NCI-H2196 (cell line): ENCODE measurements at regions not wholly inside any gene's neighbourhood (a gene's known extent, or its start where the extent isn't known, plus 50 kb on each side); places are given as distances from the start of the nearest gene placed in this dataset.
"Not testable (repeated sequence)": the region's sequence is repeated elsewhere in the genome, so short reads cannot be mapped to it uniquely, and the experiment has no call there.

Source experiments
- DNase-seq: peaks from one replicate; lab custom pipeline; 2025; ENCODE audit not compliant: unreplicated experiment; lab: John Stamatoyannopoulos, UW

- no peak for DNase-seq
These were observed 446.4 kb upstream of the PTGER4 start for GRCh38 chr5:40233268-40233667.

DNA sequence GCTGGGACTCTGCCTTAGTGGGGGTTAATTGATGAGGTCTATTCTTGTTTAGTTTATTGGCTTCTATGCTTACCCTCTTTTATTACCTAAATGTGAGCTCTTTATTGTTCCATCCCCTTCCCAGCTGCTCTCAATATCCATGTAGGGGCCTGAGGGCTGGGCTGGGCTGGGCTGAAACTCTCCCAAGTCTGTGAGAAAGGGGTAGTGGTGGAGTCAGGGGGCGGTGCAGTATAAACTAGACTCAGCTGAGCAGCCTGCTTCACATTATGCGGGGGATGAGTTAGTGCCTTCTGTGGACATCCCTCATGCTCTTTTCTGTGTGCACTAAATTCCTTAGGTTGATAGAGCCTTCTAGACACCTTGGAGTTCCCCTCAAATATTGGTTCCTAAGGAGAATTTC, 451.8 kb upstream of the PTGER4 start:
- no peak for DNase-seq

- no peak for DNase-seq
These were observed 452.3 kb upstream of the PTGER4 start for GRCh38 chr5:40227366-40227765.

DNA sequence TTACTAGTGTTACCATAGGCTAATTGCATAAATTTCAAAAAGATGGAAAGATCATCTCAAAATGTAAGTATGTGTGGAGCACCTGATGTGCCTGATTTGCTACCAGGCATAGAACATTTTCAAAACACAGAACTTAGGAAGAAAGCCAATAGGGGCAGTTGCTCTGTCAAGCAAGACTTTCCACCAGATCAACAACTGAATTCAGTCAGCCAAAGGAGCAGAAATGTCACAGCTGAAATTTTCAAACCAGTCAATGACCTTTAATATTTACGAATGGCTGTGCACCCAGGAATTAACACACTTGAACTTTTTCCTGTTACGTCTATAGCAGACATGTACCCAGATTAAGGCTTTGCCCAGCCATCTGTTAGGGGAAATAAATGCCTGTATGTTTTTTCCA, 452.8 kb upstream of the PTGER4 start:
- no peak for DNase-seq

DNA sequence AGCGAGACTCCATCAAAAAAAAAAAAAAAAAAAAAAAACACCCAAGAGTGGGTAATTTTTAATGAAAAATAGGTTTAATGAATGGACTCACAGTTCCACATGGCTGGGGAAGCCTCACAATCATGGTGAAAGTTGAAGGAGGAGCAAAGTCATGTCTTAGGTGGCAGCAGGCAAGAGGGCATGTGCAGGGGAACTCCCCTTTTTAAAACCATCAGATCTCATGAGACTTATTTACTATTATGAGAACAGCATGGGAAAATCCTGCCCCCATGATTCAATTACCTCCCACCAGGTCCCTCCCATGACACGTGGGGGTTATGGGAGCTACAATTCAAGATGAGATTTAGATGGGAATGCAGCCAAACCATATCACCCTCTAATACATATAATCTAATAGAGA, 454.6 kb upstream of the PTGER4 start:
- not testable (repeated sequence) for DNase-seq

DNA sequence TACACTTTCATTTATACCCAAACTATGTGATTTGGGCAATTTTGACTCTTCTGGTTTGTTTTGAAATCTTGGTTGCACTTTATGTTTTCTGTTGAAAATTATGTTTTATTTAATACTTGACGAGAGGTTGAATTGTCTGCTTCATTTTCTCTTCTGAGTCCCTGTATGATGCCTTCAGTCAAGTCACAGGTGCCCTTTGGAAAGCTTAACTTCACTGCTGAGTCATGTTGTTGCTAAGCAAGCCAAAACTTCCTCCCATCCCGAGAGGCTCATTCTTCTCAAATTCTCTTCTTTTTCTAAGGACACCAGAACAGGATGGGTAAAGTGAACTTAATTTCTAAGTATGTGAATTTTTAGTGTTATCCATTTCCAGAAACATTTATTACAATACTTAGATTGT, 455.3 kb upstream of the PTGER4 start:
- DNase-seq = no peak

DNA sequence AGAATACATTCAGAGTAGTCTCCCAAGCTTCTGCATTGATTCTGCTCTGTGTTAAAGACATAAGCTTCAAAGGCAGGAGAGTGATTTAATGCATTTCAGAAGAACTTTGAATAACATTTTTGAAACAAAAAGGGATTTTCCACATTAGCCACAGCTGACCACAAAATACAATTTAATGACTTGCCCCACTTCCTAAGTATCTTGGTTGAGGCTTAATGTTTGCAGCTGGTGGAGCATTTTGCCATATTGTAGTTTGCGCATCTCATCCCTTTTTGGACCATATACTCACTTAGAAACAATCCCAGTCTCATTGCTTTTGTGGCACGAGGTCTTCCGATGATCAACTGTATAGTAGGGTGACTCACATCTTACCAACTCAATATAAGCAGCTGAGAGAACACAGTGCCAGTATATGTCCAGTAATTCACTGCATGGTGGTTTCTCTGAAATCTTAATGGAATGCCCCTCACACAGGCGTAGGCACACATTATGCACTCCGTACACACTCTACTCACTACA, 455.8 kb upstream of the PTGER4 start:
- DNase-seq = no peak

DNA sequence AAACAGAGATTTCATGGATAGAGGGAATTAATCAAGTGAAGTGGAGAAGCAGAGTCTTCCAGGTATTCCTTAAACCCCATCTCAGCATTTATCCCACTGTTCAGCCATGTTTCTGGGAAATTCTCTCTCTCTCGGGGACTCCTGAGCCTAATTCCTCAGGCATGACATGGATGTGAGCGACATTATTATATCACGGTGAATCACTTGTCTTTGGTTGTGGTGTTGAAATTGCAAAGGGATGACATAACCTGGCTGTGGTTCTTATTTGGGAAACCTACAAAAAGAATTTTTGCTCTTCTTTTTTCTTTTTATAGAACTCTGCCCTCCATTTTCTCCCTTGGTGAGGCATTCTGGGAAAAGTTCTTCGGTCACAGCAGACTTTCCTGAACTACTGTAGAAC, 457.9 kb upstream of the PTGER4 start:
- DNase-seq = no peak

GRCh38 chr5:40221255-40221654, 458.5 kb upstream of the PTGER4 start:
- no peak for DNase-seq

DNA sequence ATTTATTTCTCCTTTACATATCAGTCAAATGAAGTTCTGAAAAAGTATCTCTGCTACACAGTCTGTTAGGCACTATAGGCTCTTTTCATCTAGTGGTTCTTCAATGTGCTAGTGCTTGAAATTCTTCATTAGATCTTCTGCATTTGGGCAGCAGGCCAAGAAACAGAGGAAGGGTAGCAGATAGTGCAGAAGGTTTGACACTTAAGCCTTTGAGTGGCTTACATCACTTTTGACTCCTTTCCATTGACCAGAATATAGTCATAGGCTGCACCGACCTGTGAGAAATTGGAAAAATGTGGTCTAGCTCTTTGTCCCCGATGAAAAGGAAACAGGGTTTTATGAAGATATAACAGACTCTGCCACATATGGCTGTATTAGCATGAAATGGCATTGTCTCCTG, 459.5 kb upstream of the PTGER4 start:
- no peak for DNase-seq

DNA sequence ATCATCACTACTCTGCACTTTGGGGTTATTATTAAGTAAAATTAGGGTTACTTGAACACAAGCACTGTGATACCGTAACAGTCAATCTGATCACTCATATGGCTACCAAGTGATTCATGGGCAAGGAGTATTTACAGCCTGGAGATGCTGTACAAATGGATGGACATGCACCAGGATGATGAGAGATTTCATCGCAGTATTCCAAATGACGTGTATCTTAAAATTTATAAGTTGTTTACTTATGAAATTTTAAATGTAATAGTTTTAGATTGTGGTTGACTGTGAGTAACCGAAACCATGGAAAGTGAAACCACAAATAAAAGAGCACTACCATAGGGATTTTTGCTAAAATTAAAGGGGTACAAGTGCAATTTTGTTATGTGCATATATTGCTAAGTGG, 462.2 kb upstream of the PTGER4 start:
- DNase-seq = no peak

DNA sequence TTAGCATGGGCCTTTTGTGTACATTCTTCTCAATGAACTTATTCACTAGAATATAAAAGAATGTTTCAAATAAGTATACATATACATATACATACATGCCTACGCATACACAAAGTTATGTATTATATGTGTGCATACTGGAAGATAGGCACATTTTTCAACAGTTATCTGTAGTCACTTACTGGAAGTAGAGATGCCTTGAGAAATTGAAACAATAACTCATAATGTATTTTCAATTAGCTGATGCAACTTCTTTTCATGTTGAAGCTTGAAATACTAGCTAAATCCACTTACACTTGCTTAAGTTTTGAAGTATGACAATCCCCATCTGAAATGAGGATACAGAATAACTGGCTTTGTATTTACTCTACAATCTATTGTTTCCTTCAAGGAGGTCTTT, 469.0 kb upstream of the PTGER4 start:
- DNase-seq = no peak

DNA sequence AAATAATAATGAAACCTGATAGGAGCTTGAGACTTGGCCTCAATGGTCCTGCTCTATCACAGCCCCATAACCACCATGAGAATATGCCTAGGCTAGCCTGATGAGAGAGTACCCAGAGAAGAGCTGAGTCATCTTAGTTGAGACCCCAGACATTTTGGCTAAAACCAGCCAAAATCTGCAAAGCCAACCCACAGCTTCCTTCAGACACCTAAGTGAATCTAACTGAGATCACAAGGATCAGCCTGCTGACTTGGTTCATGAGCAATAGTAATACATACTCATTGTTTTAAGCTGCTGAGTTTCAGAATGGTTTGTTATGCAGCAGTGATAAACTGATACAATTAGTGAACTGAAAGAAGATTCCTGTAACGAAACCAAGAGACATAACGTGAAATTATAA, 473.7 kb upstream of the PTGER4 start:
- no peak for DNase-seq

DNA sequence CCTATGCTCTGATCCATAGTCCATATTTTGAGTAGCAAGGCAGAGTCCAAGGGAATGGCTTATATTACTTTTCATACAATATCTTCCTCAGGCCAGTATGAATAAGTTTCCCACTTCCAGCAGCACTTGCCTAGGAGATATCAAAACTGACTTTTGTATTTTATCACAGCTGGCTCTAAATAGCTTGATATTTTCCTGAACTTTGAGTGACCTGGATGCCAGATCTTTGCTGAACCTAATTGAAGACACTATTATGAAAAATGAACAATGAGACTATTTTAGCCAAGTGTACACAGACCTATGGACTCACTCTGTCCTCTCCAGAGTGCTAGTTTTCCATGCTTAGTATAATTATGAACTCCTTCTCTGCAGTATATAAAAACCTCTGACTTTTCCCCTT, 475.6 kb upstream of the PTGER4 start:
- DNase-seq = no peak

DNA sequence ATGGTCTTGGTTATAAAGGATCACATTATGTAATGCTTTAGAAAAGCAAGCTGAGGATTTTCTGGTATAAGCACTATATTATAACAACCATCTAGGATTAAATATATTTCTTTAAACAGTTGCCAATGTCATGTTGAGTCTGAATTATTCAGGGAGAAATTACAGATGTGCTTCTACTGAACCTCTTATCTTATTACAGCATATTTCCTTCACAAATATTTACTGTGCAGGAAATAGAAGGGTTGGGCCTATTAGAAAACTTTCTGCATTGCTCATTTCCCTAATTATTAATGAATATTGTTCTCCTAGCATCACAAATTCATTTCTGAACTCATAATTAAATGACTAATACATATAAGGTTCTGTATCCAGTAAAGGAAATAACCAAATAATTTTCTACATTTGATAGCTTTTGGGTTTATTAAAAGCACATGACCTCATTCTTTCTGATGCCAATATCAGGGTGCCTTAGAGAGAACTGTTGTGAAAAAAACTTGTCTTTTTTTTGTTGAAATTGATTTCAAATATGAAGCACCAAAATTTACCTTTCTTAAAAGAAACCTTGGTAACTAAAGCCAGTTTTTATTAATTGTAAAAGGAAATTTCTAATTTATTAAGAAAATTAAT, 476.8 kb upstream of the PTGER4 start:
- no peak for DNase-seq

GRCh38 chr5:40198736-40199135, 481.0 kb upstream of the PTGER4 start:
- no peak for DNase-seq

DNA sequence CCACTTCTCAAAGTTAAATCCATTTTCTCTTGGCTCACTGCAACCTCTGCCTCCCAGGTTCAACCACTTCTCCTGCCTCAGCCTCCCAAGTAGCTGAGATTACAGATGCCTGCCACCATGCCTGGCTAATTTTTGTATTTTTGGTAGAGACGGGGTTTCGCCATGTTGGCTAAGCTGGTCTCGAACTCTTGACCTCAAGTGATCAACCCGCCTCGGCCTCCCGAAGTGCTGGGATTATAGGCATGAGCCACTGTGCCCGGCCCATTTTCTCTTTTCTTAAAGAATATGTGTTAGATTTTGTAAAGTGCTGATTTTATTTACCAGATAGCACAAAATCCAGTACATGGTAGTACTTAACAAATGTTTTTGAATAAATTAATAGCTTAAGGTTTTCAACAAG, 484.1 kb upstream of the PTGER4 start:
- not testable (repeated sequence) for DNase-seq

GRCh38 chr5:40191150-40191549, 488.6 kb upstream of the PTGER4 start:
- DNase-seq = no peak

- no peak for DNase-seq
These were observed 507.0 kb upstream of the PTGER4 start for GRCh38 chr5:40172721-40173120.

DNA sequence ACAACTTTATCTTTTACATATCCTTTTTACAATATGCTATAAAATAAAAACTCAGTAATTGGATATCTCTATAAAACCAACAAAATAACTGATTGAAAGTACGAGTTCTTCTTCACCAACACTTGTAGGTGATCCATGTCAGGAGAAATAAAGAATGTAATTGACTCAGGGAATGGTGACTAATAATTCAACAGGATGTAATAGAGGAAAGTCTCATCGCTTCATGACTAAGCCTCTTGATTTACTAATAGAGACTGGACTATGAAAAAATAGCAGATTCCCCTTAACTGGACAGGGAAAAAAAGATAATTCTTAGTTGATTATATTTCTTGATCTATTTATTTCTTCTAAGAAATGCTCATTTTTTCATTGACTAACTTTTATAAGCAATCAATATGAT, 507.7 kb upstream of the PTGER4 start:
- DNase-seq = no peak

- no peak for DNase-seq
These were observed 512.4 kb upstream of the PTGER4 start for GRCh38 chr5:40167283-40167682.

- no peak for DNase-seq
These were observed 512.9 kb upstream of the PTGER4 start for GRCh38 chr5:40166802-40167201.
